ENCODE measurements at regions not wholly inside any gene's neighbourhood (a gene's known extent, or its start where the extent isn't known, plus 50 kb on each side); places are given as distances from the start of the nearest gene placed in this dataset.

DNA sequence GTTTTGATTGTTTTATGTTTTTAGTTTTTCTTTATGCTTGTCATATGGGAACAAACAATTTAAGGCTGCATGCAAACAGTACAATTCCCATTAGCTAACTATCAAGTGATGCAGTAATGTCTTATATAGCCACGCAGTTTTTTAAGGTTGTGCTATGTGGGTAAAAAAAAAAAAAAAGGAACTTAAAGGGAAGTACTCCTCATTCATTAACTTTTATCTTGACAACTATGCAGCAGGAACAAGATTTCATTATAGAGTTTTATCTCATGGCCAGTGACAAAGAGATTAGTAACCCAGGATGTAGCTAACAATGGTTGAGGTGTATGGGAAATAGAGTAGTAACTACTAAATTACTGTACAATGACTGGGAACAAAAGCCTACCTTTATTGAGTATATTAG, 1008.2 kb upstream of the CDH9 start:
- TF ChIP-seq, protein P1, sequence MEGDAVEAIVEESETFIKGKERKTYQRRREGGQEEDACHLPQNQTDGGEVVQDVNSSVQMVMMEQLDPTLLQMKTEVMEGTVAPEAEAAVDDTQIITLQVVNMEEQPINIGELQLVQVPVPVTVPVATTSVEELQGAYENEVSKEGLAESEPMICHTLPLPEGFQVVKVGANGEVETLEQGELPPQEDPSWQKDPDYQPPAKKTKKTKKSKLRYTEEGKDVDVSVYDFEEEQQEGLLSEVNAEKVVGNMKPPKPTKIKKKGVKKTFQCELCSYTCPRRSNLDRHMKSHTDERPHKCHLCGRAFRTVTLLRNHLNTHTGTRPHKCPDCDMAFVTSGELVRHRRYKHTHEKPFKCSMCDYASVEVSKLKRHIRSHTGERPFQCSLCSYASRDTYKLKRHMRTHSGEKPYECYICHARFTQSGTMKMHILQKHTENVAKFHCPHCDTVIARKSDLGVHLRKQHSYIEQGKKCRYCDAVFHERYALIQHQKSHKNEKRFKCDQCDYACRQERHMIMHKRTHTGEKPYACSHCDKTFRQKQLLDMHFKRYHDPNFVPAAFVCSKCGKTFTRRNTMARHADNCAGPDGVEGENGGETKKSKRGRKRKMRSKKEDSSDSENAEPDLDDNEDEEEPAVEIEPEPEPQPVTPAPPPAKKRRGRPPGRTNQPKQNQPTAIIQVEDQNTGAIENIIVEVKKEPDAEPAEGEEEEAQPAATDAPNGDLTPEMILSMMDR (IDR thresholded peaks at IDR 0.05; ENCODE audit: low read depth, low read length, poor library complexity, severe bottlenecking) = no peak
- TF ChIP-seq EZH2phosphoT487 (IDR thresholded peaks at IDR 0.05; ENCODE audit: borderline replicate concordance, low read length) = no peak
